ENCODE measurements at regions not wholly inside any gene's neighbourhood (a gene's known extent, or its start where the extent isn't known, plus 50 kb on each side); places are given as distances from the start of the nearest gene placed in this dataset.

- TF ChIP-seq CUX1 (IDR thresholded peaks at IDR 0.05; ENCODE audit: insufficient replicate concordance, low read depth, low read length) = no peak
- no peak for TF ChIP-seq PKNOX1 (IDR thresholded peaks at IDR 0.05)
- TF ChIP-seq NKRF (conservative IDR thresholded peaks at IDR 0.05) = no peak
- no peak for TF ChIP-seq ZNF274 (IDR thresholded peaks at IDR 0.05; ENCODE audit: insufficient read depth, insufficient read length)
- TF ChIP-seq E4F1 (IDR thresholded peaks at IDR 0.05; ENCODE audit: borderline replicate concordance, partially characterized antibody) = no peak
- no peak for TF ChIP-seq CHD2 (IDR thresholded peaks at IDR 0.05; ENCODE audit: borderline replicate concordance, low read depth, low read length)
- no peak for TF ChIP-seq YY1 (IDR thresholded peaks at IDR 0.05; ENCODE audit: low read depth, low read length)
- no peak for TF ChIP-seq ZNF687 (IDR thresholded peaks at IDR 0.05)
- no peak for TF ChIP-seq NRF1 (conservative IDR thresholded peaks at IDR 0.05; ENCODE audit: low read depth, low read length)
Observed at GRCh38 chr2:18200771-18201170, 322.3 kb downstream of the KCNS3 start (continued).
